Nucleus accumbens (tissue), 56 donors: ENCODE measurements at regions not wholly inside any gene's neighbourhood (a gene's known extent, or its start where the extent isn't known, plus 50 kb on each side); places are given as distances from the start of the nearest gene placed in this dataset.

ENCODE experiments used
- DNase-seq, 56 donors: peaks; one replicate each; lab custom pipeline; 2025; lab: John Stamatoyannopoulos, UW

DNA sequence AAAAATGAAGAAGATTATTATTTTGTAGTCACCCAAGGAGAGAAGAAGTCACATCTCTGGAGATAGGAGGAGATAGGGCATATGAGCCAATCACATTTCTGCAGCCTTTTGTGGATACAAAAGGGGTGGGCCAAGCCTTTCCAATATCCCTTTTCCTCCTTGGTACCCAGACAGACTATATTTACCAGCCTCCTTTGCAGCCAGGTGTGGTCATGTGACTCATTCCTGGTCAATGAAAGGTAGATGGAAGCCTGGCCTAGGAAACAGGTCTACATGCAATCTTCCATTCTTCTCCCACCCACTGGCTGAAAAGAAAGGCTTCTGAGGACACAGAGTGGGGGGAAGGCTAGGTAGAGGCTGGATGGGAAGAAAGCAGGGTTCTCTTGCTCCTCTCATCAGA, 58.1 kb upstream of the ERG start:
- no peak for DNase-seq

GRCh38 chr21:38561205-38561604, 62.9 kb upstream of the ERG start:
- no peak for DNase-seq

DNA sequence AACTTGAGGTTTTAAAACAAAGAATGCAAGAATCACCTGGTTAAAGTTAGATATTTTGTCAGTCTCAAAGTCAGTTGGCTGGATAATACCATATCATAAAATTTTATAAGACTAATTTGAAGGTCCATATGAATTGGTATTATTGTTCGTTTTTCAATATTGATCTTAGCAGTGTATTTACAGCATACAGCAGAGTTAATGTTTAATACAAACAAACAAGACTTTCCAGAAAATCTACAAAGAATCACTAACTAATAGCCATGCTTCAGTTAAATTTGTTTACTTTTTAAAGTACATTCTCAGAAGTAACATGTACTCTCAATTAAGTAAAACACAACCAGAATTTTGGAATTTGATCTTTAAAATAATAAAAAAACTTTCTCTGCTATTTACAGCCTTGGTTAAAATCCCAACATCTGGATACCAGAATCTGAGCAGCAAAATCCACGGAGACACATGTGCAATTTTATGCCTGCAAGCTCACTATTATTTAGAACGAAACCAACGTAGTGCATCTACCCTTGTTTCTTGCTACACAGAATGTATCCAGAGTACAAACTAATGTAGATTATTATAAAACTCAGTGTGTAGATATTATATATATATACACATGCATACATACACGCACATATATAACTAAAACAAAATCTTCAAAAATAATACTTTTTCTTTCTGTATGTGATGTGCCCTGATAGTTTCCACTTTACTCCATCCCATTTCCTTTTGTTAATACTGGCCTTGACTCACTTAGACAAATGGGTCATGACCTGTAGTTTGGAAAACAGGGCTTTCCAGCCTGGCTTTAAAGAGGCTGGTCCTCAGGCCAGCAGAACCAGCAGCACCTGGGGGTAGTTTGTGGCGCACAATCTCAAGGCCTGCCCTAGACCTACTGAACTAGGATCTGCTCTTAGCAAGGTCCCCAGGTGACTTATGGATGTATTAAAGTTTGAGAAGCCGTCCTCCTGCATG, 63.6 kb upstream of the ERG start:
- no peak for DNase-seq

GRCh38 chr21:38567335-38567969, 69.2 kb upstream of the ERG start:
- no peak for DNase-seq

DNA sequence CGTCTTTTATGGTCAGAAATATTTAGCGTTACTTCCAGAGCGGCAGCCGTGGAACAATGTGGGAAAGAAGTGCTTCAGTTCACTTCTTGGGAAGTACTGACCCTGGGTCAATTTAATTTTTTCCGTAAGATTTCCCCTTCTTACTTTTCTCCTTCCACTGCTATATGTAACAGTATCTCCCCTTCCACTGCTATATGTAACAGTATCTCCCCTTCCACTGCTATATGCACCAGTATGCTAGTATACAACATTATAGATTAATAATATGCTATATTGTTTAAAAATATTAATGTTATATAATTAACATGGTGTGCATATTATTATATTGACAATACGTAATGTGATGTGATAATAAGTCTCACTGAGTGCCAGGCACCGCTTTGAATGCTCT, 69.7 kb upstream of the ERG start:
- DNase-seq: no peak

DNA sequence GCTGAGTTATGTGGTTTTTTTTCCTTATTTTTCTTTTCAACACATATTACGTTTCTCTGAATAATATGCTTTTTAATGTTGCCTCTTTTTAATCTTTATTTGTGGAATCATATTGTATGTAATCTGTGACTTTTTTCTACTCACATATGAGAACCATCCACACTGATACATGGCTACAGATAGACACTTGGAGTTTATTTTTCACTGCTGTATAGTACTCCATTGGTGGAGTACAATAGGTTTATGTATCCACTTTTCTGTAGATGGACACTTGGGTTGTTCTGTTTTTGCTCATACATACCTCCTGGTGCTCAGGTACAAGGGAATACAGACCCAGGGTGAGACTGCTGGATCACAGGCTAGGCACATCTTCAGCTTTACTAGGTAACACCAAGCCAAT, 71.5 kb upstream of the ERG start:
- DNase-seq: no peak

GRCh38 chr21:38570596-38570995, 72.3 kb upstream of the ERG start:
- DNase-seq: no peak

DNA sequence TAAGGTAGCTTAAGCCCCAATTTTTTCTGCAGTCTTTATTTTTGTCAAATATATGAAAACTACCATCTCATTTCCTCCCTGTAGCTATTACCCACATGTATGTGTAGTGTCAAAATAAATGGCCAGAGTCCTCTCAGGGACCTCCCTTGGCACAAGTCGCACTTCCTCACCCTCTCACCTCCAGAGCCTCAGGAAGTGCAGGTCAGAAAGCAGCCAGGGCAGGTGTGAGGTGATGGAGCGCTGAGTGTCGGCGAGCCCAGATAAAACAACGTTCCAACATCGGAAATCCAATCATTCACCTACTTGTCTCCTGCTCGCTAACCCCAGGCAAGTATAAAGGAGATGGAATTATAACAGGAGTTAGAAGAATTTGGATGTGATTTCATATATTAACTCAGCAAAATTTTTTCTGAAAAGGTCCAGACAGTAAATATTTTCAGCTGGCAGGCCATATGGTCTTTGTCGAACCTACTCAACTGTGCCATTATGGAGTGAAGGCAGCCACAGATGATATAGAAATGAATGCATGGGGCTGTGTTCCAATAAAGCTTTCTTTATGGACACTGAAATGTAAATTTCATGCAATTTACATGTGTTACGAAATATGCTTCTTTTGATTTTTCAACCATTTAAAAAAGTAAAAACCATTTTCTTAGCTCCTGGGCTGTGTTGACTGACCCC, 76.8 kb upstream of the ERG start:
- DNase-seq: no peak

- DNase-seq: no peak
Observed at GRCh38 chr21:38577887-38578286, 79.6 kb upstream of the ERG start.

DNA sequence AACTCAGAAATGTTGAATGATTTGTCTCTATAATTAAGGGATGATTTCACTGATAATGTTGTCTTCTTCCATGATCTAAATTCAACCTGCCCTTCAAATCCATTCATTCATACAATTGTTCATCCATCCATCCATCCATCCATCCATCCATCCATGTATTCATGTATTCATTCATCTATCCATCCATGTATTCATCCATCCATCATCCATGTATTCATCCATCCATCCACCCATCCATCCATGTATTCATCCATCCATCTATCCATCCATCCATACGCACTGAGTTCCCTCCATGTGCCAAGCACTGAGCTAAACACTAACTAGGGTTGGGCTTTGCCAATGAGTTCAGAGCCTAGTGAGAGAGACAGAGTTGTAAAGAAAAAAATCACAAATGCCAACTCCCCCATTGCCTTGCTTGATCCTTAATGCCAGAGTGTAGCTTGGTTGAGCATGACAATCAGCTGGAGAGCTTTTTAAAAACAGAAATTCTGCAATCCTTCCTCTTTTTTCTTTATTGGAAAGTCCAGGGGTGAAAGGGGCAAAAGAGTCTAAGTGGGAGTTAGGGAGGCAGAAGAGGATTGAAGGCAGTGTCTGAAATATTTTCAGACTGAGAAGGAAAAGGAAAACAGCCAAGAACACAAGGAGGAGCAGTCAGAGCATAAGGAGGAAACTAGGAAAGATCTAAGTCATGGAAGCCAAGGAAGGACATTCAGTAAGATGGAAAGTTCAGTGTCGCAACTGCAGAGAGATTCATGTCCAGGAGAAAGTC, 92.4 kb upstream of the ERG start:
- no peak for DNase-seq

DNA sequence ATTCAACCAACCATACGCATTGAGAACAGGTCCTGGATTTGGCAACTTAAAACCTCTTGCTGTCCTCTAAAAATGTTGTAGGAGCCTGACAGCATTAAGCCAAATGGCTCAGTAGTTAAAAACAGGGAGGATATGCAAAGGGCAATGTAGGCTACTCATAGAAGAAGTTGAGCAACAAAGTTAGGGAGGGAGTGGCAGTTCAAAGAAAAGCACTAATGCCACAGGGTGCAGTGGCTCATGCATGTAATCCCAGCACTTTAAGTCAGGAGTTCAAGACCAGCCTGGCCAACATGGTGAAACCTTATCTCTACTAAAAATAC, 92.9 kb upstream of the ERG start:
- no peak for DNase-seq

DNA sequence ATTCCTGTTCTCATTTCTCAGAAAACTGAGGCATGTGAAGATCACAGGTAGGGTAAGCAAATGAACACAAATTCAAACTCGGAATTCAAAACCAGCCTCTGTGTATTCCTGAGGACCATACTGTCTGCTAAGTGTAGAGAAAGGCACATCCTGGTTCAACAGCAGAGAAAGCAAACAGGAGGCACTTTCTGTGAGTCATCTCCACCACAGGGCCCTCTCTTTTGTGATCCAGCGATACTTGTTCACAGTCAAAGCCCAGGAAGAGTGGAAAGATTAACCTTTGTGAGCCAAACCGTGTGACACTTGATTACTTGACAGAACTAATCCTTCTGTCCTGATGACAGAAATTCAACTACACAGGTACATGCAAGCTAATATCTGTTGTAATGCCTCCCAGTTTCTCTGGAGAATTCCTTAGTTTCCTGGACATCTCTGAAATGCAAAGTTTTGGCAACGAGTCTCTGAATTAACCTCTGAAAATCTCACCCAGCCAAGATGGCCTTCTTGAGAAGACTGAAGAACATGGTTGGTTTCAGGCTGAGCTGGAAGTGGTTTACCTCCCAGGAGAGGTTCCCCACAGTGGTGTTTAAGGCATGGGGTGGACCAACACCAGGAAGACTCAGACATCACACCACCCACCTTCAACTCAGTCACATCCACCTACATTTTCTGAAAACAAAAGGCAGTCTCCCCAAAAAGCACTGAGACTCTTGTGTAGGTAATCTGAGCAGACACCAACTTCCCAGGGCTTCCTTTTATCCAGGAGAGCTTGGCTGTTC, 98.2 kb upstream of the ERG start:
- DNase-seq: no peak

GRCh38 chr21:38597421-38597820, 99.1 kb upstream of the ERG start:
- no peak for DNase-seq

- no peak for DNase-seq
Observed at GRCh38 chr21:38598413-38598812, 100.1 kb upstream of the ERG start.

- DNase-seq: no peak
Observed at GRCh38 chr21:38599381-38599975, 101.2 kb upstream of the ERG start.

- no peak for DNase-seq
Observed at GRCh38 chr21:38600106-38600505, 101.8 kb upstream of the ERG start.

DNA sequence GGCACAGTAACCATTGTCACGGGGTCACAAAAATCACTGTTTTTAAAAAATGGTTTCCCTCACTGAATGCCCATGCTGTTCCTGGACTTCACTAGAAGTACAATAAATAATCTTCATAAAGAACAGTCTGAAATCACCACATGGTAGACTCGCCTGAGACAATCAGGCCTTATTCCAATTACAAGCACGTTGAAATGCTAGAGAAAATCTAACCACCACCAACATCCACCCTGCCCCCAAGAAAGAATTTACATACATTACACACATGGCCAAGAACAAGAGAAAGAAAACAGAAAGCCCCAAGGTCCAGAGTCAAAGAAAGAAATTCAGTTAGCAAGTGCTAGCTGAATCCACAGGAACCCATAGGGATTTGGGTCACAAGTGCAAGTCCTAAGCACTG, 107.0 kb upstream of the ERG start:
- no peak for DNase-seq

GRCh38 chr21:38609580-38609979, 111.3 kb upstream of the ERG start:
- DNase-seq: no peak

- no peak for DNase-seq
Observed at GRCh38 chr21:38610623-38611251, 112.5 kb upstream of the ERG start.
